Astrocyte (in vitro differentiated cells and primary cell): ENCODE measurements at regions not wholly inside any gene's neighbourhood (a gene's known extent, or its start where the extent isn't known, plus 50 kb on each side); places are given as distances from the start of the nearest gene placed in this dataset.

Source experiments
- DNase-seq: peaks from one replicate; pipeline ENCODE4 v3.0.0-alpha.2; 2010; ENCODE audit warnings: low read depth
- FAIRE-seq: peaks from 2 replicates; lab custom pipeline; 2011; peaks lifted over from hg19 to GRCh38; lab: Jason Lieb, UNC
- H2AFZ ChIP-seq: 2 replicates; pipeline ENCODE4 v1.6.0; 2012; ENCODE audit warnings: low read depth, low read length, inconsistent platforms
- H3K27ac ChIP-seq: 2 replicates; pipeline ENCODE4 v1.5.1; 2011; ENCODE audit warnings: low read depth, low read length, inconsistent platforms
- H3K27me3 ChIP-seq: 2 replicates; pipeline ENCODE4 v1.6.0; 2011; ENCODE audit warnings: low read length, inconsistent platforms; ENCODE audit not compliant: insufficient read depth
- H3K36me3 ChIP-seq: 2 replicates; pipeline ENCODE4 v1.5.1; 2011; ENCODE audit warnings: low read length, inconsistent platforms; ENCODE audit not compliant: insufficient read depth
- H3K4me1 ChIP-seq: 2 replicates; pipeline ENCODE4 v1.5.1; 2011; ENCODE audit warnings: low read length, inconsistent platforms; ENCODE audit not compliant: insufficient read depth
- H3K4me2 ChIP-seq: 2 replicates; pipeline ENCODE4 v1.6.0; 2012; ENCODE audit warnings: low read length, inconsistent platforms
- H3K4me3 ChIP-seq: 2 replicates; pipeline ENCODE4 v1.5.1; 2011; ENCODE audit warnings: low read depth, mild to moderate bottlenecking, low read length, inconsistent platforms; ENCODE audit not compliant: insufficient read depth
- H3K79me2 ChIP-seq: 2 replicates; pipeline ENCODE4 v1.6.0; 2012; ENCODE audit warnings: mild to moderate bottlenecking, low read length, inconsistent platforms; ENCODE audit not compliant: insufficient read depth
- H3K9ac ChIP-seq: 2 replicates; pipeline ENCODE4 v1.6.0; 2012; ENCODE audit warnings: mild to moderate bottlenecking, low read length, inconsistent platforms
- H3K9me3 ChIP-seq: 2 replicates; pipeline ENCODE4 v1.5.1; 2012; ENCODE audit warnings: low read depth, mild to moderate bottlenecking, low read length, inconsistent platforms; ENCODE audit not compliant: insufficient read depth
- H4K20me1 ChIP-seq: 2 replicates; pipeline ENCODE4 v1.6.0; 2012; ENCODE audit warnings: low read length, inconsistent platforms; ENCODE audit not compliant: insufficient read depth
- H3K27ac Mint-ChIP-seq: one replicate; pipeline ENCODE4 v1.8.0; 2021; ENCODE audit warnings: mild to moderate bottlenecking, mixed read lengths; ENCODE audit not compliant: unreplicated experiment
- H3K27me3 Mint-ChIP-seq: one replicate; pipeline ENCODE4 v1.8.0; 2021; ENCODE audit warnings: low read depth, mixed read lengths; ENCODE audit not compliant: unreplicated experiment
- H3K36me3 Mint-ChIP-seq: one replicate; pipeline ENCODE4 v1.8.0; 2021; ENCODE audit warnings: low read depth, mixed read lengths; ENCODE audit not compliant: unreplicated experiment
- H3K4me1 Mint-ChIP-seq: one replicate; pipeline ENCODE4 v1.8.0; 2021; ENCODE audit warnings: low read depth, mixed read lengths; ENCODE audit not compliant: unreplicated experiment
- H3K4me3 Mint-ChIP-seq: one replicate; pipeline ENCODE4 v1.8.0; 2021; ENCODE audit warnings: mild to moderate bottlenecking, moderate library complexity, mixed read lengths; ENCODE audit not compliant: unreplicated experiment
- H3K9me3 Mint-ChIP-seq: one replicate; pipeline ENCODE4 v1.8.0; 2021; ENCODE audit warnings: mild to moderate bottlenecking, mixed read lengths; ENCODE audit not compliant: unreplicated experiment
- EZH2 ChIP-seq: IDR thresholded peaks from 2 replicates; pipeline ENCODE4 v1.6.1; 2012; ENCODE audit warnings: mild to moderate bottlenecking, low read length, inconsistent platforms; ENCODE audit not compliant: insufficient read depth
- TF ChIP-seq, protein P1 (sequence below): IDR thresholded peaks from 2 replicates; pipeline ENCODE4 v1.5.1; 2011; ENCODE audit warnings: low read depth, mild to moderate bottlenecking, inconsistent platforms, low read length, moderate library complexity; ENCODE audit not compliant: insufficient read depth

DNA sequence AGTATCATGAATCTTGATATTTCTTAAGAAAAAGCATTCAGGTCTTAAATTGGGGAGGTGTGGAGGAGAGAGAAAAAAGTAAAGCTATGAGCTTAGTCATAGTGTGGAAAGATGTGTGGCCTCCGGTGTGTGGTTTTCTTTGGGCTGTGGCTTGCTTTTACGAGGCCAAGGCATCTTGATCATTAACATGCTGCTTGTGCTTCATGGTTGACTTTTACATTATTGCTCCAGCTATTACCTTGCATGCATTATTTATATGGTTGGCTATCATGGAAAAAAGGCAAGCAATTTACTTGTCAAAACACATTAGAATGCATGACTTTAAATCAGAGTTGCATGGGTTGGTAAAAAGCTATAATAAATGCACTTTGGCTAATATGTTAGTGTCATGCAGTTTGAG lies 300.7 kb upstream of the ADARB2 start:
- DNase-seq (no peak), FAIRE-seq (no peak)
- no peak overlapping the region for H3K4me2 ChIP-seq
- no peak overlapping the region for H3K27ac Mint-ChIP-seq
- H3K36me3 ChIP-seq = no peaks in the 10 kb centered on the region
- H3K27me3 ChIP-seq = no peaks in the 10 kb centered on the region
- no peaks in the 10 kb centered on the region for H3K9me3 Mint-ChIP-seq
- H3K4me1 ChIP-seq = no peaks in the 10 kb centered on the region
- H3K36me3 Mint-ChIP-seq = no peaks in the 10 kb centered on the region
- H3K4me3 Mint-ChIP-seq = no peak overlapping the region
- H3K4me1 Mint-ChIP-seq = peaks cover 2% of the 10 kb centered on the region
- peaks cover 2% of the 10 kb centered on the region for H3K9me3 ChIP-seq
- peaks cover 4% of the 10 kb centered on the region for H3K27me3 Mint-ChIP-seq
- no peak overlapping the region for H3K27ac ChIP-seq
- no peak overlapping the region for H3K4me3 ChIP-seq
- H2AFZ ChIP-seq = no peak overlapping the region
- no peak for TF ChIP-seq EZH2
- TF ChIP-seq, protein P1, sequence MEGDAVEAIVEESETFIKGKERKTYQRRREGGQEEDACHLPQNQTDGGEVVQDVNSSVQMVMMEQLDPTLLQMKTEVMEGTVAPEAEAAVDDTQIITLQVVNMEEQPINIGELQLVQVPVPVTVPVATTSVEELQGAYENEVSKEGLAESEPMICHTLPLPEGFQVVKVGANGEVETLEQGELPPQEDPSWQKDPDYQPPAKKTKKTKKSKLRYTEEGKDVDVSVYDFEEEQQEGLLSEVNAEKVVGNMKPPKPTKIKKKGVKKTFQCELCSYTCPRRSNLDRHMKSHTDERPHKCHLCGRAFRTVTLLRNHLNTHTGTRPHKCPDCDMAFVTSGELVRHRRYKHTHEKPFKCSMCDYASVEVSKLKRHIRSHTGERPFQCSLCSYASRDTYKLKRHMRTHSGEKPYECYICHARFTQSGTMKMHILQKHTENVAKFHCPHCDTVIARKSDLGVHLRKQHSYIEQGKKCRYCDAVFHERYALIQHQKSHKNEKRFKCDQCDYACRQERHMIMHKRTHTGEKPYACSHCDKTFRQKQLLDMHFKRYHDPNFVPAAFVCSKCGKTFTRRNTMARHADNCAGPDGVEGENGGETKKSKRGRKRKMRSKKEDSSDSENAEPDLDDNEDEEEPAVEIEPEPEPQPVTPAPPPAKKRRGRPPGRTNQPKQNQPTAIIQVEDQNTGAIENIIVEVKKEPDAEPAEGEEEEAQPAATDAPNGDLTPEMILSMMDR = no peak
- no peaks in the 10 kb centered on the region for H3K79me2 ChIP-seq
- no peaks in the 10 kb centered on the region for H4K20me1 ChIP-seq
- H3K9ac ChIP-seq = no peak overlapping the region

DNA sequence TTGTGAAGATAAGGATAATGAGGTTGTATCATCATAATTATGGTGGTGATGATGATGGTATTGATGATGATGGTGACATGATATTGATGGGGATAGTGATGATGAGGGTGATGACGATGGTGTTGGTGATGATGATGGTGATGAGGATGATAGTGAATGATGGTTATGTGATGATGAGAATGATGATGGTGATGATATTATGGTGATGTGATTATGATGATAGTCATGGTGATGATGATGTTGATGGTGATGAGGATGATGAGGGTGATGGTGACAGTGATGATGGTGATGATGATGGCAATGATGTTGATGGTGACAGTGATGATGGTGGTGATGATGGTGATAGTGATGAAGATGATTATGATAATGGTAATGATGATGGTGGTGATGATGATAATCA lies 299.9 kb upstream of the ADARB2 start:
- peaks cover 4% of the 10 kb centered on the region for H3K27me3 Mint-ChIP-seq
- H3K9me3 Mint-ChIP-seq = no peaks in the 10 kb centered on the region
- H4K20me1 ChIP-seq = no peaks in the 10 kb centered on the region
- no peak overlapping the region for H3K9ac ChIP-seq
- peaks cover 2% of the 10 kb centered on the region for H3K9me3 ChIP-seq
- H3K27me3 ChIP-seq = no peaks in the 10 kb centered on the region
- no peak overlapping the region for H3K4me3 ChIP-seq
- no peak overlapping the region for H3K27ac ChIP-seq
- DNase-seq (no peak), FAIRE-seq (no peak)
- no peaks in the 10 kb centered on the region for H3K36me3 ChIP-seq
- peaks cover 2% of the 10 kb centered on the region for H3K4me1 Mint-ChIP-seq
- TF ChIP-seq EZH2 = no peak
- TF ChIP-seq, protein P1 = no peak
- no peak overlapping the region for H2AFZ ChIP-seq
- no peaks in the 10 kb centered on the region for H3K79me2 ChIP-seq
- no peak overlapping the region for H3K27ac Mint-ChIP-seq
- no peaks in the 10 kb centered on the region for H3K36me3 Mint-ChIP-seq
- no peak overlapping the region for H3K4me2 ChIP-seq
- H3K4me3 Mint-ChIP-seq = no peak overlapping the region
- H3K4me1 ChIP-seq = no peaks in the 10 kb centered on the region

DNA sequence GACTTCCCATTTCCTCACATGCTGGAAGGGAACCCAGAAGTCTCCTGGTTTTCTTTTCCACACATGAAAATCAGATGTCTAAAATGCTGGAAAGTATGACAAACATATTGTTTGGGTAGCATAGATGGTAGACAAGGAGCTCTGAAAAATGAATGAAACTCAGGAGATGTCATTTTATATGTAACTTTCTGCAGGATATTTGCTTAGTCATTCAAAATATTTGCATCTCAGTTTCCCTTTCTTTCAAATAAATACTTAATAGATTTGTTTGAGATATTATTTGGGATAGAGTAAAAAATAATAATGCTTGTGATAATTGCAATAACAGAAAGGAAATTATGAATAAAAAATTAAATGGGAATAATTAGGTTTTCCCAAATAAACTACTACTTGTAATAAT lies 298.9 kb upstream of the ADARB2 start:
- no peaks in the 10 kb centered on the region for H3K9me3 Mint-ChIP-seq

More for the DNA sequence above, 298.9 kb upstream of the ADARB2 start:
- peaks cover 4% of the 10 kb centered on the region for H3K27me3 Mint-ChIP-seq
- Histone ChIP-seq H4K20me1 (no peaks in the 10 kb centered on the region), H3K4me1 (no peaks in the 10 kb centered on the region), H2AFZ (no peak overlapping the region), H3K27me3 (no peaks in the 10 kb centered on the region), H3K79me2 (no peaks in the 10 kb centered on the region), H3K9me3 (peaks cover 2% of the 10 kb centered on the region), H3K27ac (no peak overlapping the region), H3K4me3 (no peak overlapping the region), H3K4me2 (no peak overlapping the region), H3K36me3 (no peaks in the 10 kb centered on the region), H3K9ac (no peak overlapping the region)
- FAIRE-seq = no peak
- TF ChIP-seq EZH2 = no peak
- TF ChIP-seq, protein P1 = no peak
- DNase-seq = no peak
- H3K27ac Mint-ChIP-seq = no peak overlapping the region
- no peaks in the 10 kb centered on the region for H3K36me3 Mint-ChIP-seq
- H3K4me1 Mint-ChIP-seq = peaks cover 2% of the 10 kb centered on the region
- no peak overlapping the region for H3K4me3 Mint-ChIP-seq
